ENCODE measurements at regions not wholly inside any gene's neighbourhood (a gene's known extent, or its start where the extent isn't known, plus 50 kb on each side); places are given as distances from the start of the nearest gene placed in this dataset.

DNA sequence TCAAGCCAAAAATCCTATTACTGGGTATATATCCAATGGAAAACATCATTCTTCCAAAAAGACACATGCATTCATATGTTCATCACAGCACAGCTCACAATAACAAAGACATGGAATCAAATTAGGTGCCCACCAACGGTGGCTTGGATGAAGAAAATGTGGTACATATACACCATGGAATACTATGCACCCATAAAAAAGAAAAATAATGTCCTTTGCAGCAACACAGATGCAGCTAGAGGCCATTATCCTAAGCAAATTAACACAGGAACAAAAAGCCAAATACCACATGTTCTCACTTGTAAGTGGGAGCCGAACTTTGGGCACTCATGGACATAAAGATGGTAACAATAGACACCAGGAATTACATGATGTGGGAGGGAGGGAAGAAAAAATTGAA is 113.6 kb downstream of the MRPL39 start:
- Histone ChIP-seq H4K91ac (replicated peaks; ENCODE audit: insufficient read length, low read length) (no peak overlapping the region), H2BK5ac (ENCODE audit: low read depth, low read length) (no peak overlapping the region), H3K9ac (replicated peaks in 1 of 4; ENCODE audit: extremely low read depth in 1 of 4, low read depth in 3 of 4, low read length in 3 of 4) (no peak overlapping the region), H2BK15ac (ENCODE audit: low read length) (no peak overlapping the region), H3K79me2 (ENCODE audit: control insufficient read depth in 1 of 2, insufficient read depth in 2 of 2, low read length in 2 of 2) (no peaks in the 10 kb centered on the region), H3K23me2 (ENCODE audit: low read depth, low read length) (no peaks in the 10 kb centered on the region), H3K4ac (replicated peaks; ENCODE audit: insufficient read length, low read depth, low read length) (no peak overlapping the region), H2BK20ac (ENCODE audit: low read length) (no peak overlapping the region), H3K9me3 (ENCODE audit: insufficient read depth in 2 of 2, low read depth in 1 of 2, low read length in 1 of 2) (no peaks in the 10 kb centered on the region), H3K14ac (ENCODE audit: insufficient read length) (no peak overlapping the region), H2AFZ (ENCODE audit: low read length) (no peak overlapping the region), H4K20me1 (replicated peaks in 1 of 2; ENCODE audit: control insufficient read depth in 1 of 2, insufficient read depth in 2 of 2, low read length in 2 of 2) (no peaks in the 10 kb centered on the region), H3K27ac (ENCODE audit: low read depth, low read length) (no peak overlapping the region), H3K27me3 (replicated peaks in 1 of 4; ENCODE audit: control insufficient read depth in 3 of 4, extremely low read depth in 1 of 4, insufficient read depth in 3 of 4, low read length in 3 of 4) (no peaks in the 10 kb centered on the region), H3K79me1 (ENCODE audit: low read depth, low read length) (no peaks in the 10 kb centered on the region), H2AK5ac (ENCODE audit: low read depth, low read length) (no peak overlapping the region), H2BK120ac (replicated peaks; ENCODE audit: low read depth, low read length) (no peak overlapping the region), H4K8ac (ENCODE audit: extremely low read depth, insufficient read depth, low read length) (no peak overlapping the region), H3K23ac (ENCODE audit: insufficient read length) (no peak overlapping the region), H4K5ac (ENCODE audit: insufficient read length, low read depth, low read length) (no peak overlapping the region), H2BK12ac (ENCODE audit: low read depth, low read length) (no peak overlapping the region), H3K56ac (replicated peaks; ENCODE audit: insufficient read length, low read depth, low read length) (no peak overlapping the region), H3K4me2 (ENCODE audit: insufficient read depth in 1 of 2, low read depth in 2 of 2, low read length in 2 of 2) (no peak overlapping the region), H3K18ac (ENCODE audit: extremely low read depth, low read length) (no peak overlapping the region), H3K4me1 (replicated peaks in 1 of 4; ENCODE audit: control insufficient read depth in 3 of 4, insufficient read depth in 4 of 4, low read length in 3 of 4) (no peaks in the 10 kb centered on the region), H3K4me3 (ENCODE audit: extremely low read depth in 1 of 4, insufficient read depth in 2 of 4, low read depth in 3 of 4, low read length in 4 of 4) (no peak overlapping the region), H3K36me3 (ENCODE audit: control insufficient read depth in 2 of 4, insufficient read depth in 4 of 4, low read length in 3 of 4) (no peaks in the 10 kb centered on the region)
- no peak for DNase-seq (ENCODE audit: low read depth in 1 of 2, low spot score in 2 of 2)
- 88% methylated on average over 2 of the region's 2 CpGs; no CpG with 5 or more reads in 1 of the 2 experiments for whole genome bisulfite sequencing, 2 experiments (ENCODE audit: extremely low coverage in 1 of 2, insufficient coverage in 1 of 2, insufficient read length in 1 of 2, insufficient replicate concordance in 2 of 2, low coverage in 1 of 2, low lambda C conversion rate in 2 of 2, missing lambda C conversion rate in 1 of 2)
- CTCF ChIA-PET (ENCODE audit: partially characterized antibody), result no interaction called here
- FAIRE-seq, result no peak
- POLR2A ChIA-PET (ENCODE audit: partially characterized antibody), result no interaction called here
- TF ChIP-seq BACH1 (IDR thresholded peaks at IDR 0.05; ENCODE audit: low read length) (no peak), RAD21 (IDR thresholded peaks at IDR 0.05 in 1 of 2, conservative IDR thresholded peaks at IDR 0.05 in 1 of 2; ENCODE audit: low read depth in 2 of 2, low read length in 2 of 2) (no peak), BCL11A (IDR thresholded peaks at IDR 0.05; ENCODE audit: low read depth in 2 of 2, low read length in 2 of 2) (no peak), SP2 (IDR thresholded peaks at IDR 0.05; ENCODE audit: low read length) (no peak), PHF8 (conservative IDR thresholded peaks at IDR 0.05; ENCODE audit: low read depth, low read length) (no peak), CBX8 (IDR thresholded peaks at IDR 0.05; ENCODE audit: borderline replicate concordance, low read depth, low read length) (no peak), GTF2F1 (IDR thresholded peaks at IDR 0.05; ENCODE audit: borderline replicate concordance, low read depth, low read length) (no peak), BRCA1 (IDR thresholded peaks at IDR 0.05; ENCODE audit: low read depth, low read length) (no peak), SRF (IDR thresholded peaks at IDR 0.05; ENCODE audit: low read depth, low read length) (no peak)
- TF ChIP-seq, protein P1, sequence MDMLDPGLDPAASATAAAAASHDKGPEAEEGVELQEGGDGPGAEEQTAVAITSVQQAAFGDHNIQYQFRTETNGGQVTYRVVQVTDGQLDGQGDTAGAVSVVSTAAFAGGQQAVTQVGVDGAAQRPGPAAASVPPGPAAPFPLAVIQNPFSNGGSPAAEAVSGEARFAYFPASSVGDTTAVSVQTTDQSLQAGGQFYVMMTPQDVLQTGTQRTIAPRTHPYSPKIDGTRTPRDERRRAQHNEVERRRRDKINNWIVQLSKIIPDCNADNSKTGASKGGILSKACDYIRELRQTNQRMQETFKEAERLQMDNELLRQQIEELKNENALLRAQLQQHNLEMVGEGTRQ (IDR thresholded peaks at IDR 0.05; ENCODE audit: low read length), result no peak
